HCT116 (cell line): ENCODE measurements at regions not wholly inside any gene's neighbourhood (a gene's known extent, or its start where the extent isn't known, plus 50 kb on each side); places are given as distances from the start of the nearest gene placed in this dataset.
"Not testable (repeated sequence)": the region's sequence is repeated elsewhere in the genome, so short reads cannot be mapped to it uniquely, and the experiment has no call there.

Experiments used
- ATAC-seq: fragments of 200-7000 bp; cut with Tn5 transposase; 2 replicates; pipeline ENCODE4 v1.9.1; 2020; ENCODE audit warnings: mild to moderate bottlenecking, moderate library complexity
- BruUV-seq: library from RNA; stranded (reverse); fragments of 400-500 nt; replicated peaks from 2 replicates; lab custom pipeline; 2021; lab: Mats Ljungman, UMichigan
- CTCF ChIA-PET: fragments of 300-600 bp; sonication (Branson Sonifier 250); formaldehyde crosslinking; loops from one replicate; lab custom pipeline; 2021; ENCODE audit warnings: antibody characterized with exemption; lab: Charles Lee
- POLR2A ChIA-PET: fragments of 300-600, 350-600 bp; sonication (Branson Sonifier 250); formaldehyde crosslinking; loops from one replicate; lab custom pipeline; 2021; ENCODE audit warnings: antibody characterized with exemption; lab: Charles Lee
- RAD21 ChIA-PET, 2 experiments: fragments of 300-600 bp; sonication (Branson Sonifier 250); formaldehyde crosslinking; loops; one replicate each; lab custom pipeline; 2023; ENCODE audit warnings: low total read pairs in 2 of 2; ENCODE audit not compliant: uncharacterized antibody in 2 of 2, unreplicated experiment in 2 of 2, low non-redundant PET in 1 of 2; lab: Charles Lee
- DNase-seq: peaks from one replicate; pipeline ENCODE4 v3.0.0-alpha.2; 2010; ENCODE audit warnings: low read depth, low spot score
- H2AFZ ChIP-seq: fragments of 200-600 bp; shearing (Covaris generic), sonication (generic); 2 replicates; pipeline ENCODE4 v1.6.1; 2017; ENCODE audit warnings: low read depth, mixed run types, mixed read lengths, antibody characterized with exemption, low read length; ENCODE audit not compliant: poor library complexity, severe bottlenecking
- H3K27ac ChIP-seq: 2 replicates; pipeline ENCODE4 v1.5.1; 2012; ENCODE audit warnings: low read depth, low read length
- H3K27me3 ChIP-seq: fragments of 200-600 bp; sonication (generic); 2 replicates; pipeline ENCODE4 v1.6.1; 2016; ENCODE audit warnings: mixed run types, low read length, mixed read lengths; ENCODE audit not compliant: insufficient read depth
- H3K36me3 ChIP-seq, 2 experiments: fragments of 200-500 bp in 1 of 2; fragments of 200-600 bp in 1 of 2; sonication (Bioruptor generic) in 1 of 2; sonication (generic) in 1 of 2; 2 replicates each; pipeline versions ENCODE4 v1.5.1 to v1.6.1; 2014 to 2016; ENCODE audit warnings: low read length in 2 of 2, inconsistent platforms in 1 of 2, mixed read lengths in 1 of 2, mixed run types in 1 of 2; ENCODE audit not compliant: insufficient read depth in 2 of 2, control insufficient read depth in 1 of 2
- H3K4me1 ChIP-seq, 2 experiments: fragments of 200-600 bp in 1 of 2; sonication (generic) in 1 of 2; 2 replicates each; pipeline versions ENCODE4 v1.5.1 to v1.6.1; 2012 to 2017; ENCODE audit warnings: low read length in 2 of 2, inconsistent platforms in 1 of 2, mild to moderate bottlenecking in 1 of 2, mixed read lengths in 1 of 2, mixed run types in 1 of 2, moderate library complexity in 1 of 2; ENCODE audit not compliant: insufficient read depth in 2 of 2, control insufficient read depth in 1 of 2
- H3K4me2 ChIP-seq: fragments of 200-600 bp; sonication (generic); 2 replicates; pipeline ENCODE4 v1.6.1; 2017; ENCODE audit warnings: mixed run types, low read length, mixed read lengths
- H3K4me3 ChIP-seq, 2 experiments: fragments of 200-600 bp in 1 of 2; sonication (generic) in 1 of 2; replicated peaks in 1 of 2; 2 replicates each; pipeline ENCODE4 v1.5.1; 2011 to 2016; ENCODE audit warnings: low read length in 2 of 2, control low read depth in 1 of 2, low read depth in 1 of 2, mild to moderate bottlenecking in 1 of 2, mixed read lengths in 1 of 2, mixed run types in 1 of 2
- H3K79me2 ChIP-seq: fragments of 200-600 bp; sonication (generic); 2 replicates; pipeline ENCODE4 v1.6.1; 2017; ENCODE audit warnings: mild to moderate bottlenecking, mixed run types, low read length, moderate library complexity, mixed read lengths; ENCODE audit not compliant: insufficient read depth
- H3K9ac ChIP-seq: fragments of 200-600 bp; sonication (generic); 2 replicates; pipeline ENCODE4 v1.6.1; 2016; ENCODE audit warnings: low read length, mixed read lengths
- H3K9me2 ChIP-seq: fragments of 200-600 bp; sonication (generic), shearing (Covaris generic); 2 replicates; pipeline ENCODE4 v1.6.1; 2017; ENCODE audit warnings: mixed run types, mild to moderate bottlenecking, moderate library complexity; ENCODE audit not compliant: insufficient read depth
- H3K9me3 ChIP-seq, 2 experiments: fragments of 200-500 bp in 1 of 2; fragments of 200-600 bp in 1 of 2; sonication (Bioruptor generic) in 1 of 2; sonication (generic) in 1 of 2; 2 replicates each; pipeline ENCODE4 v1.6.1; 2014 to 2017; ENCODE audit warnings: low read length in 2 of 2, mixed read lengths in 2 of 2, inconsistent platforms in 1 of 2, low read depth in 1 of 2, mild to moderate bottlenecking in 1 of 2, mixed run types in 1 of 2, moderate library complexity in 1 of 2; ENCODE audit not compliant: control insufficient read depth in 1 of 2, insufficient read depth in 1 of 2
- H4K20me1 ChIP-seq: fragments of 200-600 bp; sonication (generic), shearing (Covaris generic); 2 replicates; pipeline ENCODE4 v1.6.1; 2017; ENCODE audit warnings: mixed run types, mild to moderate bottlenecking, moderate library complexity; ENCODE audit not compliant: insufficient read depth
- CBX3 ChIP-seq: IDR thresholded peaks from 2 replicates; pipeline ENCODE4 v1.6.1; 2012; ENCODE audit warnings: low read depth
- CEBPB ChIP-seq: IDR thresholded peaks from 2 replicates; pipeline ENCODE4 v1.6.1; 2012; ENCODE audit warnings: low read depth
- EZH2 ChIP-seq: fragments of 200-600 bp; sonication (generic); IDR thresholded peaks from 2 replicates; pipeline ENCODE4 v1.6.1; 2017; ENCODE audit warnings: antibody characterized with exemption, mixed run types
- EZH2phosphoT487 ChIP-seq: fragments of 200-600 bp; IDR thresholded peaks from 2 replicates; pipeline ENCODE4 v1.6.1; 2018; ENCODE audit warnings: antibody characterized with exemption, borderline replicate concordance
- JUND ChIP-seq: IDR thresholded peaks from 2 replicates; pipeline ENCODE4 v1.6.1; 2012
- POLR2A ChIP-seq: IDR thresholded peaks from 2 replicates; pipeline ENCODE4 v1.7.0; 2011; ENCODE audit warnings: borderline replicate concordance; ENCODE audit not compliant: insufficient read depth, insufficient read length; ENCODE audit errors: extremely low read depth
- RAD21 ChIP-seq: IDR thresholded peaks from 2 replicates; pipeline ENCODE4 v1.6.1; 2012; ENCODE audit warnings: low read depth, mild to moderate bottlenecking
- SIN3A ChIP-seq: IDR thresholded peaks from 2 replicates; pipeline ENCODE4 v1.6.1; 2012; ENCODE audit warnings: low read depth
- SRF ChIP-seq: IDR thresholded peaks from 2 replicates; pipeline ENCODE4 v1.6.1; 2012; ENCODE audit warnings: low read depth
- TCF7L2 ChIP-seq: IDR thresholded peaks from 2 replicates; pipeline ENCODE4 v1.7.0; 2011; ENCODE audit warnings: borderline replicate concordance, inconsistent platforms; ENCODE audit not compliant: insufficient read depth, insufficient read length; ENCODE audit errors: extremely low read depth
- YY1 ChIP-seq: IDR thresholded peaks from 2 replicates; pipeline ENCODE4 v1.6.1; 2011; ENCODE audit warnings: low read length, low read depth, moderate library complexity, mild to moderate bottlenecking; ENCODE audit not compliant: insufficient replicate concordance; ENCODE audit errors: extremely low read depth
- ZNF274 ChIP-seq: fragments of 200-500 bp; sonication (Bioruptor generic); IDR thresholded peaks from 2 replicates; pipeline ENCODE4 v1.6.1; 2014; ENCODE audit warnings: mild to moderate bottlenecking, low read depth, low read length, inconsistent platforms
- intact Hi-C: fragments of 100-400 bp; cut with micrococcal nuclease; formaldehyde crosslinking; loops from 2 replicates; pipeline ENCODE4 v1.10.0; 2022
- TF ChIP-seq, protein P1 (sequence below): IDR thresholded peaks from 2 replicates; pipeline ENCODE4 v1.6.1; 2012
- TF ChIP-seq, protein P2 (sequence below): IDR thresholded peaks from 2 replicates; pipeline ENCODE4 v1.6.1; 2011; ENCODE audit warnings: mild to moderate bottlenecking, low read length, moderate library complexity; ENCODE audit not compliant: insufficient replicate concordance; ENCODE audit errors: extremely low read depth

DNA sequence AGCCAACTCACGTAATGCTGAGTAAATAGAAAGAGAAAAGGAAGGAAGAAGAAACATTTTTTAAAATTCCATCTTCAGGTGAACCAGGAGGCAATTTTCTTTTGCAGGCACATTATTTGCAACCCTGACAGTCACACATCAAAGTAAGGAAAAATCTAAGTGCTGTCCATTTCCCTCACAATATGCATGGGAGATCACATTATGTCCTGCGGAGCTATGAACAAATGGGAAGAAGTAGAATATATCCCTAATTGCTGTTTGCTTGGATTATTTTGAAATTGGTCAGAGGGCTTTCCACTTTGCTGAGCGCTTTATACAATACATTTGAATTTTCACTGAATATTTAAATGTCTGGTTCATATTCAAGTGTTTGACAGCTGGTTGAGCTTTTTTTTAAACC lies 133.8 kb upstream of the API5 start (continued):
- TF ChIP-seq SRF (no peak), CBX3 (no peak), YY1 (no peak), CEBPB (no peak), SIN3A (no peak), JUND (no peak), TCF7L2 (no peak), EZH2 (no peak), RAD21 (no peak), EZH2phosphoT487 (no peak), POLR2A (no peak), ZNF274 (no peak)
- TF ChIP-seq, protein P1, sequence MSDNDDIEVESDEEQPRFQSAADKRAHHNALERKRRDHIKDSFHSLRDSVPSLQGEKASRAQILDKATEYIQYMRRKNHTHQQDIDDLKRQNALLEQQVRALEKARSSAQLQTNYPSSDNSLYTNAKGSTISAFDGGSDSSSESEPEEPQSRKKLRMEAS = no peak
- TF ChIP-seq, protein P2, sequence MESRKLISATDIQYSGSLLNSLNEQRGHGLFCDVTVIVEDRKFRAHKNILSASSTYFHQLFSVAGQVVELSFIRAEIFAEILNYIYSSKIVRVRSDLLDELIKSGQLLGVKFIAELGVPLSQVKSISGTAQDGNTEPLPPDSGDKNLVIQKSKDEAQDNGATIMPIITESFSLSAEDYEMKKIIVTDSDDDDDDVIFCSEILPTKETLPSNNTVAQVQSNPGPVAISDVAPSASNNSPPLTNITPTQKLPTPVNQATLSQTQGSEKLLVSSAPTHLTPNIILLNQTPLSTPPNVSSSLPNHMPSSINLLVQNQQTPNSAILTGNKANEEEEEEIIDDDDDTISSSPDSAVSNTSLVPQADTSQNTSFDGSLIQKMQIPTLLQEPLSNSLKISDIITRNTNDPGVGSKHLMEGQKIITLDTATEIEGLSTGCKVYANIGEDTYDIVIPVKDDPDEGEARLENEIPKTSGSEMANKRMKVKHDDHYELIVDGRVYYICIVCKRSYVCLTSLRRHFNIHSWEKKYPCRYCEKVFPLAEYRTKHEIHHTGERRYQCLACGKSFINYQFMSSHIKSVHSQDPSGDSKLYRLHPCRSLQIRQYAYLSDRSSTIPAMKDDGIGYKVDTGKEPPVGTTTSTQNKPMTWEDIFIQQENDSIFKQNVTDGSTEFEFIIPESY = no peak

DNA sequence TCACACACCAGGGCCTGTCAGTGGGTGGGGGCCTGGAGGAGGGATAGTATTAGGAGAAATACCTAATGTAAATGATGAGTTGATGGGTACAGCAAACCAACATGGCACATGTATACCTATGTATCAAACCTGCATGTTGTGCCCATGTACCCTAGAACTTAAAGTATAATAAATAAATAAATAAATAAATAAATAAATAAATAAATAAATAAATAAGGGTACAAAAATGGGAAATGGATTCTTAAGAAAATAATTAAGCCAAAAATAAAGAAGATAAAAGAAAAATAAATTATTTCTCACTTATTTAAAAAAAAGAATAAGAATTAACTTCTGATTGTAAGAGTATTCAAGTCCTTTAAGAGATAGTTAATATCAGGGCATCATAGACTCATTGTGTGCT lies 117.3 kb upstream of the API5 start:
- DNase-seq, H2AFZ ChIP-seq, H3K9me3 ChIP-seq, RAD21 ChIA-PET, H3K27me3 ChIP-seq, intact Hi-C loops, H4K20me1 ChIP-seq, H3K9me2 ChIP-seq, BruUV-seq, H3K4me2 ChIP-seq, H3K27ac ChIP-seq, POLR2A ChIA-PET, ATAC-seq, H3K79me2 ChIP-seq, H3K36me3 ChIP-seq, H3K4me3 ChIP-seq, CTCF ChIA-PET, H3K4me1 ChIP-seq, H3K9ac ChIP-seq: not testable (repeated sequence)
